GM18520 (cell line): ENCODE measurements at regions not wholly inside any gene's neighbourhood (a gene's known extent, or its start where the extent isn't known, plus 50 kb on each side); places are given as distances from the start of the nearest gene placed in this dataset.

Experiments used
- ATAC-seq: cut with Tn5 transposase; IDR thresholded peaks from one replicate; pipeline ENCODE4 v1.9.1; 2021; ENCODE audit not compliant: unreplicated experiment

DNA sequence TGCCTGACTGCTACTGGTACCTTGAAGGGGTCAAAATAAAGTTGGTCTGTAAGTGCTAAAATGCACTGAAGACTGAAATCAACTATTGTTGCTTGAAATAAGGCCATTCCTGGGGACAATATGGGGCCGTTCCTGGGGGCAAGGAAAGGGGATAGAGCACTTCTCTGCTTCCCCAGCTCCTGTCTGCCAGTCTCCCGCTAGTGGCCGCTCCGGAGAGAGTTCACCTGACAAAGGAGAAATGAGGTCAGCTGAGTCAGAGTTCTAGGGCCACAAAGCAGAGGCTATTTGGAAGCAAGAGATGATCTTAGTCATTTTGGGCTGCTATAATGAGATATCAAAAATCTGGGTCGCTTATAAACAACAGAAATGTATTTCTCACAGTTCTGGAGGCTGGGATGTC, 345.9 kb downstream of the TSN start:
- no peak for ATAC-seq

DNA sequence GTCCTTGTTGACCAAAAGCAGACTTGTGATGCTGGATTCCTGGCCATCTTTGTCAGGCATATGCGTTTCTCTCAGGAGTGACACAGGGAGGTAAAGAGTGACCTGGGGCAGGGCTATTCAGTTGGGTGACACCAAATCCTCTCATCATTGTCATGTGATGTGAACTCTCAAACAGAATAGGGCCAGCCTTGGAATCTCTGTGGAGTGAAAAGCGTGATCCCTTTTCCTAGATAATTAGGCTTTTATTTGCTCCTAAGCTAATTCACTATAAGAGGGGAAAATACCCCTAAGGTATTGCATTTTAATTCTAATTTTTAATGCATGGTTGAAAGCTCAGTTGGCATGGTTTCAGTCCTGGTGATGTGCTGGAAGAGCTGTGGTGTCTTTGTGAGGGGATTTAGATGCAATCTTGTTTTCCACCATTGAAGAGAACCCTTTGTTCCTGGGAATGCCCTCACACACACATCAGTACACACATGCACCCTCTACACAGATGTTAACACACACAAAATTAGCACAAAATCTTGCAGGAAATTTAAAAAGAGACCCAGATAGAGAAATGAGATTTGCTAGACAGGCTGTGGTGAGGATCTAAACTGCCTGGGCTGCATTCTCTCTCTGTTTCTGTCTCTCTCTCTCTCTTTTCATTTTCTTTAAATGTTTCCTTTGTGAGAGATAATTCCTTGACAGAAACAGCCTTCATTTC, 349.9 kb downstream of the TSN start:
- no peak for ATAC-seq

DNA sequence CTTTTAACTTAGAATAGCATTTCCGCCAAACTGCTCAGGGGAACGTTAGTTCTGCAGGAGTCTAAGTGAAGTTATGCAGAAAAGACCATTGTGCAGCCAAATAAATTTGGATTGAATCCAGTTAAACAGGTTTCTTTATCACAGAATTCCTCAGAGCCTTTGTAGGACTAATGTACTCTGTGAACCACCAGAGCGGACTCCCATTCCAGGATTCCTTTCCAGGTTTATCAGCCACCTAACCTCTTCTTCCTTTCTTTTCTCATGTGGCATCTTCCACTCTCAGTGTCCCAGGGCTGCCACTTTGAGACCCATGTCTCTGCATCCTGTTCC, 350.4 kb downstream of the TSN start:
- no peak for ATAC-seq

DNA sequence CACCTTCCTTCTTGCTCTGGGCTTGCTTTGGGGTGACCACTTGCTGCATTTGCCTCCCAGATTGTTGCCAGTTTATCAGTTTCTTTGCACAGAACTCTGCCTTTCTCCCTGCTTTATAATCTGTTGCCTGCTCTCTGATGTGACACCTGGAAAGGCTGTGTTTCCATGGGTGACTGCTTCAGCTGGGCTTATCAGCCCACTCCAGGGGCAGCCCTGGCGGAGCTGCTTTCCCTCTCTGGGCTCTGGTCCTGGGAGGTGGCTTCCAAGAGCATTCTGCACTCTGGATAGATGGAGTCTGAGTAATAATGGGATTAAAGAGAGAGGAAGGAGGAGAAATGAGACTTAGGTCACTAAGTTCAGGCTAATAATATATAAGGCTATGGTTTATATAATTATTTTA, 352.7 kb downstream of the TSN start:
- no peak for ATAC-seq

DNA sequence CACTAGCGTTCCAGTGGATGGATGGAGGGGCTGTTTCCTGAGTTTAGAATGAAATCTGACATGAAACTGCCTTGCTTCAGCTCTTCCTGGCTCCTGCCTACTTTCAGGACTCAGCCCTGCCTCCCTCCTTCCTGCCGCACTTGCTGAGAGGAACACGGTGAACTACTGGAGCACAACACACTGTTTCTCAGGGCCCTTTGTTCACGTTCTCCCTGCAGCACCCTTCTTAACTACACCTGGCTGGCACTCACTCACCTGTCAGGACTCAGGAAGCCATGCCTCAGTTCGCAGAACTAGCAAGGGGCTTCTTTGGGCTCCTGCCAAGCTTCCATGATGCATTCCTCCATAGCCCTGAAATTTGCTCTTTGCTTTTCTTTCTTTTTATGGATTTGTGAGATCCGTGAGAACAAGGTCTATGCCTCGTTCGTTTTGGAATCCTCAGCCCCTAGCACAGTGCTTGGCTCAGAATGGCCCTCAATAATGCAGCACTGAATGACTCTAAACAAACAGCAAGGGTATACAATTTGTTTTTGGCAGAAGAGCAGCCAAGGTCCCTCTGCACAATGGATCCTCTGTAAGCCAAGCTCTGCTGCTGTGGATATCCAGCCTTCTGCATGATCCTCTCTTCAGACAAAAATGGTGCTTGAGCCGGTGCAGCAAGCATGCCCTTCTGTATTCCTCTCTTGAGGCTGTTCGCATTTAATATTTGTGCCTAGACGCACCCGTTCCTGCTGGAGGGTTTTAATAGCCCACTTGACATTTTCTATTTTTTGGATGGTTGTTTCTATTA, 357.0 kb downstream of the TSN start:
- ATAC-seq: no peak

DNA sequence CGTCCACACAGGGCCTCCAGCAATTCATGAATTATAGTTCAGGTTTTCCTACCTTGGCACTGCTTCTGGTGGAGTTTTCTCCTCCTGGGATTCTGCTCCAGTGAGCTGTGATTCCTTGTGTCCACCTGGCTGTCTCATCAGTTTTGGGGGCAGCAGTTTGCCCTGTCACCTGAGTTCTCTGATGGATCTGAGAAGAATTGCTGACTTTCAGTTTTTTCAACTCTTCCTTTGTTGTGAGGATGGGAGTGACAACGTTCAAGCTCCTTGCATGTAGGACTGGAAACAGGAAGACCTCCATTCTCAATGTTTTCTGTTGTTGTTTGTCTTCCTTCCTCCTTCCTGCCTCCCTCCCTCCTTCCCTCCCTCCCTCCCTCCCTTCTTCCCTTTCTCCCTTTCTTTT, 359.0 kb downstream of the TSN start:
- ATAC-seq: no peak

DNA sequence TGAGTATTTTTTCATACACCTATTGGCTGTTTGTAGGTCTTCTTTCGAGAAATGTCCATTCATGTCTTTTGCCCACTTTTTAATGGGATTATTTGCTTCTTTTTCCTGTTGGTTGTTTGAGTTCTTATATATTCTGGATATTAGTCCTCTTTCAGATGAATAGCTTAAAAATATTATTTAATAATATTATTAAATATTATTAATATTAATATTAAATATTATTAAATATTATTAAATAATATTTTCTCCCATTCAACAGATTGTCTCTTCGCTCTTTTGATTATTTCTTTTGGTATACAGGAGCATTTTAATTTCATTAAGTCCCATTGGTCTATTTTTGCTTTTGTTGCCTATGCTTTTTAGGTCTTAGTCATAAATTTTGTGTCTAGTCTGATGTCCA, 361.9 kb downstream of the TSN start:
- ATAC-seq: no peak

DNA sequence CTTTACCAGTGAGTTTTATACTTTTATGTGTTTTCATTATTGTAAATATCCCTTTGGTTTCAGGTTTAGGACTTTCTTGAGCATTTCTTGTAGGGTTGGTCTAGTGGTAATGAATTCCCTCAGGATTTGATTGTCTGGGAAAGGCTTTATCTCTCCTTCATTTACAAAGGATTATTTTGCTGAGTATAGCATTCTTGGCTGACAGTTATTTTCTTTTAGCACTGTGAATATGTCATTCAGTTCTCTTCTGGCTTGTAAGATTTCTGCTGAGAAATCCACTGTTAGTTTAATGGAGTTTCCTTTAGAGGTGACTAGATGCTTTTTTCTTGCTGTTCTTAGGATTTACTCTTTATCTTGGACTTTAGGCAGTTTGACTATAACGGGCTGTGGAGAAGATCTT, 373.9 kb downstream of the TSN start:
- ATAC-seq: no peak

DNA sequence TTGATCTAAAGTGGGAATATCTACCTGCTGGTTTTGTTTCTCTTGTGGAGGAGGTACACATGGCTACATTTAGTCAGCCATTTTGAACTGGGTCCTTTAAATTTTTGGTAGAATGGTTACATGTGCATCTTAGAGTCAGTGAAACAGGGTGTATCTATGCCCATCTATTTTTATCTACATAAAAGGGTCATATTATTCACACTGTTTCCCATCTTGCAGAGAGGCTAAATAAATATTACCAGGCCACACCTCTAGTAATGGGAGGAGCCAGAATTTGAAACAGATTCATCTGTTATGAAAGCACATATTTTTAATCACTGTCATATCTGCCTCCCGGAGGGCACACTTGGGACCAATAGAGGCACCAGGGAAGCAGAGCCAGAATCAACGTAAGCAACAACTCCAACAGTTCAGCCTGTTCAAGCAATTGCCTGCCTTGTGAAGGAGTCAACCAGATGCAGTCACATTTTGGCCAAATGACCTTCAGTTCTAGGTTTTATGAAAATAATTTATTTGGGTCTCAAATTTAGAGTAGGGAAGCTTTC, 376.8 kb downstream of the TSN start:
- no peak for ATAC-seq

DNA sequence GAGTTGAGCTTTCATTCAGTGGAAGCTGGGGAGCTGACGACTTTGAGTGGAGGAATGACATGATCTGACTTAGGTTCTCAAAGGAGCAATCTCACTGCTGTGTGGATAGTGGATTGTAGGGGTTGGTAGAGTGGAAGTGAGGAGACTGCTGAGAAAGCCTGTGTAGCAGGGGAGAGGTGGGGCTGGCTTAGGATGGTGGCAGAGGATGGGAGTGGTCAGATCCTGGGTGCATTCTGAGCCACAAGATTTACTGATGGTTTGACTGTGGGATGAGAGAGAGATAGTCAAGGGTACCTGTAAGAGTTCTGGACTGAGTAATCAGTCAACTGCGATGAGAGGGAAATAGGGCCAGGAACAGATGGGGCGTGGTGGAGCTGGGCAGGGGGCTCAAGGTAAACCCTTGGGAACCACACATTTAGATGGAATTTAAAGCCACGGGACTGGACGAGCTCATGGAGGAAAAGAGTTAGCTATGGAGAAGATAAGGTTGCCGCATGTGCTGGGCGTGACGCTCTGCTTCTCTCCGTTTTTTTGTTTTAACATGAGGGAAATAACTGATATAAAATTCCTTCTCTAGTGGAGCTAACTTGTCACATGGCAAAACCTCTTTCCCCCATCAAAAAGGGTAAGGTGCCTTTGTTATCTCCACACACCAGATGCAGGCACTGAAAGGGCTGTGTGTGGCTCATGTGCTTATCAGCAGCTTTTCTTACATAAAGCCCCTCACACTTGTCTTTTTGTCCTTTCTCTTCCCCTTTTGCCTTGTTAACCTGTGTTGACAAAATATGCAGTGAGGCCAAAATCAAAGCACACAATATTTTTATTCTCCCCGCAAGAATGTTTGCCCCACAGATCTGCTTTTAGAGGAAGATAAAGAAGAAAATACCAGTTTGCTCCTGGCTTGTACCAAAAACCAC, 379.8 kb downstream of the TSN start:
- no peak for ATAC-seq

DNA sequence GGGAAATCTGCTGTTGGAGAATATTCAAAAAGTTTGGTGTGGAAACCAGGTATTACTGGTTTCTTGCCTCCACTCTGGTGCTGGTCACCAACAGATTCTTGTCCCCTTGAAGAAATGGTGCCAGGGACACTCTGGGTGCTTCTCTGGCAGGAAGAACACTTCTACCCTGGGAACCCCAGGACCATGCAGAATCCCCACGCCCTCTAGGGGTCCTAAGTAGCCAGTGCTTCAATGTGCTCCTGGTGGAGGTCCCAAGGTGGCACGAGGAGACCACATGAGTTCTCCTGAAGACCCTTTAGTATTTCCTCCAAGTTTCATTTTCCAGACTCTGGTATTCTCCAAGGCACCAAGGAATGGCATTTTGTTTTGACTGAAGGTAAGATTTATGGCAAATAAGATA, 380.6 kb downstream of the TSN start:
- no peak for ATAC-seq

DNA sequence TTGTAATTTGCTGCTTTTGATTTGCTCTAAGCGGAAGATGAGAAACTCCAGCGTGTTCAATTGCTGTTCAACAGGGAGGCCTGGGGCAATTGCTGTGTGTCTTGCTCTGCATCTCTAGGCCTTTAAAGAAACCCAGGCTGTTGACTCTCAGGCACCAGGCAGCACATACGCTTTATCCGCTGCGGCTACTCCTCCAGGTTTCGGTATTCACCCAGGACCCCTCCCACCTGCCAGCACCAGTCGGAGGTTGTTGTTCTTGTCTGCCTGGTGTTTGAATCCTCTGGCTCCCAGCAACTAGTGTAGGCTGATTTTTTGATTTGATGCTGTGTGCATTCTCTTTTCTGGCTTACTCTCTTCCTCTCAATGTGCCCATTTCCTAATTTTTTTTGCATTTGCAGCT, 383.1 kb downstream of the TSN start:
- ATAC-seq: no peak

DNA sequence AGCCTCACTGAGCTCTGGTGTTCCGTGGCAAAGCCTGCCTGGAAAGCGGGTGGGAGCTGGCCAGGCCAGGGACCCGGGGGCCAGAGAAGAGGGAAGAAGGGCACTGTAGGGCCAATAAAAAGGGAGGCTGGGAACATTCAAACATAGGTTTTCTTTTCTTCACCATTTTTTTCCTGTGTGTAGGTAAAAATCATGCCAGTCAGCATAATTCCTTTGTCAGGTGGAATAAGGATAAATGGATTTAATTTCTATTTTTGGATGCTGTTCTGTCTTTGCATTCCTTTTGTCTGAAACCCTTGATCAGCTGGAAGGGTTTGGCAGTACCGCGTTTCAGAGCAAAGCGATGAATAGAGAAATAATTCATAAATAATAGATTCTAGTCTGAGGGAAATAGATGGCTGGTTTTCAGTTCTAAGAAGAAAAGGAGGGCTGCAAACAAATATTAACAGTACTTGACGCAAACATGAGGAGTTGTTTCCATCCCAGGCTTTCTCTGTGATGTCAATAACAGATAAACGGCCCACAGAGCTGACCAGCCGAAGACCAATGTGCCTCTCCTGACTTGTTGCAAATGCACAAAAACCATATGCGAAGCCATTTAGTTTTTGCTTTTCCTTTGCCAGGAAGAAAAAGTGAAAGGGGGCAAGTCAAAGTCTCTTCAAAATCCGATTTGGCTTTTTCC, 384.4 kb downstream of the TSN start:
- ATAC-seq: no peak

DNA sequence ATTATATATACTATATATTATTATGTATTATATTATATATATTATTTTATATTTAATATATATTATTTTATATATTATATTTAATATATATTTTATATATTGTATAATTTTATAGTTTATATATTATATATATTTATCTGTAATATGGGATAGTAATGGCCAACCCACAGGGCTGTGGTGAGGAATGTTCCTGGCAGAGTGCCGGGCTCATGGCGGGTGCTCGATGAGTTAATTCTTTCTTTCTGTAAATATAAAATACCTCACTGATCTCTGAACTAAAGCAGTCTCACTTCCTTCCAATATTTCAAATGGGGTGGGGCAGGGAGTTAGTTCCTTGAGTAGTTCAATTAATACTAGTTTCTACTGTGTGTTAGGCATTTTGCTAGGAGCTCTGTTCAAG, 389.4 kb downstream of the TSN start:
- ATAC-seq: no peak

DNA sequence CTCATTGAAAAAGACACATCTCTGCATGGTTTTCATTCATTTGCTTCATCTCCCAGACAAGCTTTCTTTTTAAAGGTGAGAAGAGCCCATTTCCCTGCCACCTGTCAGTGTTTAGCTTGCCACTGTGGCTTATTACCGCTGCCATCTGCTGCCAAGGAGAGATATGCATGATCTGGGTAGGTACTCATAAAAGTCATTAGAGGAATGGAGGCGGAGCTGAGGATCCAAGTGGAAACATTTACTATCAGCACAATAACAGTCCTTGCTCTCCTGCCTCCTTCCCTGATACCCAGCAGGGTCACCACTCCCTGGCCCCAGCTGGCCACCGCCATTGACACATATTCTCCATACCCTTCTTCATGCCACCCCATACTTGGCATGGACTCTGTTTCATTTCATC, 390.4 kb downstream of the TSN start:
- no peak for ATAC-seq

DNA sequence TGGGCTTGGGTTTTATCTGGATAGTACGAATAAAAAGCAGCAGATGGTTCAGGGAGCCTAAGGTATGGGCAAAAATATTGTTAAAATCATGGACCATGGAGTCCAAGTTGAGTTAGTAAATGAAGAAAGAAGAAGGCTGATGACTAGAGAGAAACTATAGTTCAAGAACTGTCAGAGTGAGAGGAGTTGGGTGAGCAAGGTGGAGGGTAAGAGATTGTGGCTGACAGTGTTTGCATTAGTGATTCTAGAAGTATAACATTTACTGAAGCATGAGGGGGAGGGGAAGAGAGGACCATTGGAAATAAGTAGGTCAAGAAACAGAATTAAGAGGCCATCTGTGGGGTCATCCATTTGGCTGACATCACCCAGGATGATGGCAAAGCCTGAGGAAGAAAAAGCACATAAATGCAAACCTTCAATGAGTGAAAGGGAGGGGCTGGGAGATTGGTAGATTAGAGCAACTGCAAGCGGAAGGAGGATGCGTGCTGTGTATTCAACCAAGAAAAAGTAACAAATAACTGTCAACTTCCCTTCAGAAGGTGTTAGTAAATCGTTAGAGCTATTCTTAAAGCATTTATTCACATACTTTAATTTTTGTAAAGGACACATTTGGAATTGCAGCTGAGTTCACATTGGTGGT, 392.8 kb downstream of the TSN start:
- no peak for ATAC-seq

DNA sequence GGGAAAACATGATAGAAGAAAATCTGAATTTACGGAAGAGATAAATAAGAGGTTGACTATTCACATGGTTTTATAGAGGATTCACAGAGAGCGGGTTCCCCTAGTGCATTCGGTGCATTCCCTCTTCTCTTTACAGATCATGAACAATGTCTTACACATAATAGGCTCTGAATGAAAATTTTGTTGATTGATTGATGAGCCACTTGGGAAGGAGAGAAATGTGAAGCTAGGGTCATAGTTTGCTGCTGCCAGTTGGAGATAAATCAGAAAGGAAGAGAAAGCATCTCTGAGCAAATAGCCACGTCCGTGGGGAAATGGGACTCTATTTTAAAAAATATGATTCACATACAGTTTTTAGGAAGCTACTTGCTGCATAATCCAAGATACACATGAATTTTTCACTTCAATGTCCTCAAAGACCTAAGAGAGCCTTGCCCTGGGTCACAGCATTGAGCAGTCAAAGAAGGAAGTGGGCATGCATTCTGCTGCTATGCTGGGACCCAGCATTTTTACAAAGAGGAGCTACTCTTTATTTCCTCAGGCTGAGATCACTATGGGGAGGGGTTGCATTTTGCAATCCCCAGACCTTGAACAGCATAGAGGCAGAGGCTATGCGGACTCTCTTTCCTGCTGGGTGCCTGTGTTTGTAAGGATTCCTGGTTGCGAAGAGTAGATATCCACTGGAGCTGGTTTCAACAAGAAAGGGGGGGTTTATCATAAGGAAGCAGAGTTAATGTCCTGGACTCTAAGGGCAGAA, 395.3 kb downstream of the TSN start:
- ATAC-seq: no peak

DNA sequence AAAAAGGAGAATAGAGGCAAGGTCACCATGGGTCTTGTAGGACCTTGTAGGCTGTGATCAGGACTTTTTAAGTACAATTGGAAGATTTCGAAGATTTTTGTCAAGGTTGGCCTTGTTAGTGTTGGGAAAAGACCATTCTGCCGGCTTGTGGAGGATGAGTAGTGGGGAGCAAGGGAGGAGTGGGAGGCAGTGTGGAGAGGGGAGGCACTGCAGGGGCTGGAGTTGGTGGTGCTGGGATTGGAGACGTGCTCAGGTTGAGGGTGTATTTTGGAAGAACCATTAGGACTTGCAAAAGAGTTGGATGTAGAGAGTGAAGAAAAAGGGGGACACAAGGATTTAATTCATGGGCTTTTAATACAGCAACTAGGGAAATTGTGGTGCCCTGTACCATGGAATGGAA, 397.1 kb downstream of the TSN start:
- ATAC-seq: no peak

DNA sequence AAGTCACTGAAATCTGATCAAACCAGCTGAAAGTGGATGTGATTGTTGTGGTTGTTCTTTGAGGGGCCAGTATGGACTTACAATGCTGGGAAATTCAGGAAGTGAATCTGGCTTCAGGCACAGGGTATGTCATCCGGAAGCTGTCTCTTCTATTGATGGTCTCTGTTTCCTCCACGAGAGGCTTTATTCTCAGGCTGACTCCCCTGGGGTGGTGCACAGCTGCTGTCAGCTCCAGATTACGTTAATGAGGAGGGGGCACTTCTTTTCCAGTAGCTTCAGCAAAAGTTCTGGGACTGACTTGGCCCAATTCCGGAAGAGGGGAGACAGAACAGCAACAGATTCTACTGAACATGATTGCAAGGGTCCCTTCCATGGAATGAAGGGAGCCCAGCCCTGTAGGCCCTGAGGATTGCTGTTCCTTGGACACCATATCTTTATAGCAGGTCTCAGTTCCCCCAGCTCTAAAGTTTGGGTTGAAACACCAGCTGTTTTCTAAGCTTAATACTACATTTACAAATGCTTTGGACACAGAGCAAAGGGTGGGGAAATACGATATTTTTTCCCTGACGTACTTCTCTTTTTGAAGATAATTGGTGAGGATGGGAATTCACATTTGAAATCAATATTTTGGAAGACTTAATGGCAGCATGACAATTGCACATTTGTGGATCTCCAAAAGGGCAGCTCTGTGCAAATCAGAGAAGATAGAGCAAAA, 400.9 kb downstream of the TSN start:
- ATAC-seq: no peak
